ENCODE measurements at regions not wholly inside any gene's neighbourhood (a gene's known extent, or its start where the extent isn't known, plus 50 kb on each side); places are given as distances from the start of the nearest gene placed in this dataset.
"Not testable (repeated sequence)": the region's sequence is repeated elsewhere in the genome, so short reads cannot be mapped to it uniquely, and the experiment has no call there.

DNA sequence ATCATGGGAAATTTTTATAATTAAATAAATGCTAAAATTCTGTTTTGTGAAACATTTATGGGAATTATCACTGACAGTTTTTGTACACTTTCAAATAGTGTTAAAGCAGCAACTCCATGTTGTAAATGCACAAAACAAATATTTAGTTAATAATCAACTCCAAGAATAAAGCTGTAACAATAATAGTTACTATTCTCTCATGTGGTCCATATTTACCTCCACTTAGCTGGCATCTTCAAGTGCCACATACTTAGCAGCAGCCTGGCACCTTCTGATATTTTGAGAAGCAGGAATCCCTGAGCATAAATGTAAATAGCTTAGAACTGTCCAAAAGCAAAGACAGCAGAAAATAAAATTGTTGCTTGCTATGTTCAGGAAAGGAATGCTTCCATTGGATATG is 154.3 kb downstream of the KDM5D start:
- TF ChIP-seq, protein P1, sequence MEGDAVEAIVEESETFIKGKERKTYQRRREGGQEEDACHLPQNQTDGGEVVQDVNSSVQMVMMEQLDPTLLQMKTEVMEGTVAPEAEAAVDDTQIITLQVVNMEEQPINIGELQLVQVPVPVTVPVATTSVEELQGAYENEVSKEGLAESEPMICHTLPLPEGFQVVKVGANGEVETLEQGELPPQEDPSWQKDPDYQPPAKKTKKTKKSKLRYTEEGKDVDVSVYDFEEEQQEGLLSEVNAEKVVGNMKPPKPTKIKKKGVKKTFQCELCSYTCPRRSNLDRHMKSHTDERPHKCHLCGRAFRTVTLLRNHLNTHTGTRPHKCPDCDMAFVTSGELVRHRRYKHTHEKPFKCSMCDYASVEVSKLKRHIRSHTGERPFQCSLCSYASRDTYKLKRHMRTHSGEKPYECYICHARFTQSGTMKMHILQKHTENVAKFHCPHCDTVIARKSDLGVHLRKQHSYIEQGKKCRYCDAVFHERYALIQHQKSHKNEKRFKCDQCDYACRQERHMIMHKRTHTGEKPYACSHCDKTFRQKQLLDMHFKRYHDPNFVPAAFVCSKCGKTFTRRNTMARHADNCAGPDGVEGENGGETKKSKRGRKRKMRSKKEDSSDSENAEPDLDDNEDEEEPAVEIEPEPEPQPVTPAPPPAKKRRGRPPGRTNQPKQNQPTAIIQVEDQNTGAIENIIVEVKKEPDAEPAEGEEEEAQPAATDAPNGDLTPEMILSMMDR (IDR thresholded peaks at IDR 0.05; ENCODE audit: extremely low read depth, missing control alignments) = no peak
- DNase-seq (ENCODE audit: low spot score) = no peak

GRCh38 chrY:19589664-19590063 is 154.9 kb downstream of the KDM5D start:
- TF ChIP-seq, protein P1 (IDR thresholded peaks at IDR 0.05; ENCODE audit: extremely low read depth, missing control alignments) = no peak
- DNase-seq (ENCODE audit: low spot score) = no peak

- TF ChIP-seq, protein P1 (IDR thresholded peaks at IDR 0.05; ENCODE audit: extremely low read depth, missing control alignments) = no peak
- no peak for DNase-seq (ENCODE audit: low spot score)
Observed at GRCh38 chrY:19587311-19587710, 157.2 kb downstream of the KDM5D start.

- not testable (repeated sequence) for DNase-seq (ENCODE audit: low spot score)
Observed at GRCh38 chrY:19580990-19581389, 163.5 kb downstream of the KDM5D start.

- TF ChIP-seq, protein P1 (IDR thresholded peaks at IDR 0.05; ENCODE audit: extremely low read depth, missing control alignments) = no peak
- no peak for DNase-seq (ENCODE audit: low spot score)
Observed at GRCh38 chrY:19578281-19578874, 166.1 kb downstream of the KDM5D start.

- DNase-seq (ENCODE audit: low spot score) = no peak
- TF ChIP-seq, protein P1 (IDR thresholded peaks at IDR 0.05; ENCODE audit: extremely low read depth, missing control alignments) = no peak
Observed at GRCh38 chrY:19577250-19577649, 167.3 kb downstream of the KDM5D start.

GRCh38 chrY:19574939-19575338 is 169.6 kb downstream of the KDM5D start:
- TF ChIP-seq, protein P1 (IDR thresholded peaks at IDR 0.05; ENCODE audit: extremely low read depth, missing control alignments) = no peak
- DNase-seq (ENCODE audit: low spot score) = no peak

DNA sequence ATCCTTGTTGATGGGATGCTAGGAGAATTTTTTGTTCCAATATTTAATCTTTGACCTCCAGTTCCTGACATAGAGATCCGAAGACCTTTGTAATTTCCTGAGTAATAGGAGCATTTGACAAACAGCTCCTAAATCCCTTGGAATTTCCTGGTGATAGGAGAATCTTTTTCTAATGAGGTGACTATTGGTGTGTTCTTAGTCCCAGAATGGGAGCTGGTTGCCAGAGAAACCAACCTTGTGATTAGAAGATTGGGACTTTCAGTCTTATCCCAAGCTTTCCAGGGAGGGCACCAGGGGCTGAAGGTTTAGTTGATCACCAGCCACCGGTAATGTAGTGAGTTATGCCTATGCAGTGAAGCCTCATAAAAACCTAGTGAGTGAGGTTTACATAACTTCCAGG is 170.9 kb downstream of the KDM5D start:
- TF ChIP-seq, protein P1 (IDR thresholded peaks at IDR 0.05; ENCODE audit: extremely low read depth, missing control alignments) = no peak
- no peak for DNase-seq (ENCODE audit: low spot score)

Data from GM20000 (cell line).